ENCODE measurements at regions not wholly inside any gene's neighbourhood (a gene's known extent, or its start where the extent isn't known, plus 50 kb on each side); places are given as distances from the start of the nearest gene placed in this dataset.
"Not testable (repeated sequence)": the region's sequence is repeated elsewhere in the genome, so short reads cannot be mapped to it uniquely, and the experiment has no call there.

GRCh38 chr4:20074450-20074849 is 177.3 kb upstream of the SLIT2 start:
- 33 to 51% methylated on average over 3 of the region's 3 CpGs for WGBS, 2 donors
- ATAC-seq (ENCODE audit: low FRiP score in 2 of 2), result no peak

GRCh38 chr4:20065952-20066351 is 185.8 kb upstream of the SLIT2 start:
- 73 to 89% methylated on average over 1 of the region's 1 CpG for WGBS, 2 donors
- no peaks in the 10 kb centered on the region for H3K27me3 ChIP-seq

More at GRCh38 chr4:20074450-20074849, 177.3 kb upstream of the SLIT2 start:
- no peaks in the 10 kb centered on the region for H3K36me3 ChIP-seq
- no peak for TF ChIP-seq CTCF (IDR thresholded peaks at IDR 0.05)
- TF ChIP-seq EP300 (IDR thresholded peaks at IDR 0.05), result no peak
- TF ChIP-seq POLR2AphosphoS5 (IDR thresholded peaks at IDR 0.05), result no peak
- TF ChIP-seq POLR2A (IDR thresholded peaks at IDR 0.05), result no peak
- H3K4me1 ChIP-seq, result no peaks in the 10 kb centered on the region
- H3K27me3 ChIP-seq, result no peaks in the 10 kb centered on the region
- H3K9me3 ChIP-seq, result no peaks in the 10 kb centered on the region
- DNase-seq, result no peak
- no peak overlapping the region for H3K4me3 ChIP-seq
- no peak overlapping the region for H3K27ac ChIP-seq

GRCh38 chr4:20062857-20063256 is 188.8 kb upstream of the SLIT2 start:
- not testable (repeated sequence) for ATAC-seq (ENCODE audit: low FRiP score in 2 of 2)
- 85 to 90% methylated on average over 5 of the region's 5 CpGs for WGBS, 2 donors

More at GRCh38 chr4:20065952-20066351, 185.8 kb upstream of the SLIT2 start:
- Histone ChIP-seq H3K4me3 (no peak overlapping the region), H3K4me1 (no peaks in the 10 kb centered on the region), H3K36me3 (no peaks in the 10 kb centered on the region), H3K9me3 (no peaks in the 10 kb centered on the region), H3K27ac (no peak overlapping the region)
- ATAC-seq (ENCODE audit: low FRiP score in 2 of 2), result no peak
- no peak for DNase-seq
- TF ChIP-seq POLR2A (IDR thresholded peaks at IDR 0.05) (no peak), CTCF (IDR thresholded peaks at IDR 0.05) (no peak), POLR2AphosphoS5 (IDR thresholded peaks at IDR 0.05) (no peak), EP300 (IDR thresholded peaks at IDR 0.05) (no peak)

GRCh38 chr4:20062054-20062453 is 189.7 kb upstream of the SLIT2 start:
- TF ChIP-seq POLR2A (IDR thresholded peaks at IDR 0.05) (no peak), CTCF (IDR thresholded peaks at IDR 0.05) (no peak), EP300 (IDR thresholded peaks at IDR 0.05) (no peak), POLR2AphosphoS5 (IDR thresholded peaks at IDR 0.05) (no peak)
- Histone ChIP-seq H3K36me3 (no peaks in the 10 kb centered on the region), H3K4me3 (no peak overlapping the region), H3K9me3 (no peaks in the 10 kb centered on the region), H3K27ac (no peak overlapping the region), H3K27me3 (no peaks in the 10 kb centered on the region), H3K4me1 (no peaks in the 10 kb centered on the region)
- ATAC-seq (ENCODE audit: low FRiP score in 2 of 2) (no peak), DNase-seq (no peak)
- WGBS, 2 donors, result 45 to 48% methylated on average over 7 of the region's 7 CpGs

More at GRCh38 chr4:20062857-20063256, 188.8 kb upstream of the SLIT2 start:
- not testable (repeated sequence) for H3K27me3 ChIP-seq, H3K27ac ChIP-seq, DNase-seq, H3K4me3 ChIP-seq, H3K36me3 ChIP-seq, H3K4me1 ChIP-seq, H3K9me3 ChIP-seq

GRCh38 chr4:20050768-20051167 is 200.9 kb upstream of the SLIT2 start:
- 90 to 93% methylated on average over 6 of the region's 6 CpGs for WGBS, 2 donors
- Histone ChIP-seq H3K9me3 (no peaks in the 10 kb centered on the region), H3K4me1 (no peaks in the 10 kb centered on the region), H3K36me3 (no peaks in the 10 kb centered on the region), H3K4me3 (no peak overlapping the region), H3K27ac (no peak overlapping the region), H3K27me3 (no peaks in the 10 kb centered on the region)
- DNase-seq (no peak), ATAC-seq (ENCODE audit: low FRiP score in 2 of 2) (no peak)
- TF ChIP-seq POLR2A (IDR thresholded peaks at IDR 0.05), result no peak
- no peak for TF ChIP-seq EP300 (IDR thresholded peaks at IDR 0.05)
- no peak for TF ChIP-seq POLR2AphosphoS5 (IDR thresholded peaks at IDR 0.05)
- no peak for TF ChIP-seq CTCF (IDR thresholded peaks at IDR 0.05)
